Omental fat pad (tissue), 3 donors: ENCODE measurements at regions not wholly inside any gene's neighbourhood (a gene's known extent, or its start where the extent isn't known, plus 50 kb on each side); places are given as distances from the start of the nearest gene placed in this dataset.

Experiments
- ATAC-seq: fragments of 150-250 bp; one replicate; pipeline ENCODE4 v1.9.1; 2016; ENCODE audit warnings: mild to moderate bottlenecking, moderate library complexity; ENCODE audit not compliant: low FRiP score
- DNase-seq: peaks from one replicate; pipeline ENCODE4 v3.0.0-alpha.2; 2019; ENCODE audit warnings: low spot score
- TF ChIP-seq, protein P1 (sequence below), 3 donors: fragments of 450-650 bp; IDR thresholded peaks; one replicate each; pipeline ENCODE4 v1.5.1; 2016 to 2017; ENCODE audit warnings: antibody characterized with exemption in 3 of 3, mild to moderate bottlenecking in 3 of 3, moderate library complexity in 2 of 3

DNA sequence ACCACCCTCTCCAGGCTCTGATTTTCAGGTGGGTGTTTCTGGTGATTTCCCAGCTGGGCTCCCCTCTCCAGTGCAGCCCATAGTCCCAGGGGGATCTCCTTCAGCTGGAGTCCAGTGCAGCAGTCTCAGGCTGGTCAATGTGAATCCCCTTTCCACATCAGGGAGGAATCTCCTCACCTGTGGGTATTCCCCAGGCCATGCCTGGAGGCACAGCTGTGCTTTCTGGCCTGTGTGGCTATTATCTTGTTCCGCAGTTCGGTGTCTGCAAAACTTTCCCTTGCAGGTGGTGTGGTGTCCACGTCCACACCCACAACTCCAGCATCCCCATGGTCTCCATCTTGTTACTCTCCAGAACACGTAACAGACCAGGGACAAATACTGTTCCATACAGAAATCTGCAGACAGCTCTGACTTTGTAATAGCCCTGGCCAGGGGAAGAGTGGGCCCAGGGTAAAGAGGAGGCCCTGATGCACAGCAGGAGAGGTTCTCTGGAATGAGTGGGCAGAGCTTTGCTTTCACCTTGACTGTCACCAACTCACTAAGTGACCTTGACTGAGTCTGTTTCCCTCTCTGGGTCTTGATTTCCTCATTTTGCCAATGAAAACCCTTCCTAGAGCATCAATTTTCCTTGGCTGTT lies 183.2 kb downstream of the CSNK2A3 start:
- no peak for DNase-seq
- TF ChIP-seq, protein P1, sequence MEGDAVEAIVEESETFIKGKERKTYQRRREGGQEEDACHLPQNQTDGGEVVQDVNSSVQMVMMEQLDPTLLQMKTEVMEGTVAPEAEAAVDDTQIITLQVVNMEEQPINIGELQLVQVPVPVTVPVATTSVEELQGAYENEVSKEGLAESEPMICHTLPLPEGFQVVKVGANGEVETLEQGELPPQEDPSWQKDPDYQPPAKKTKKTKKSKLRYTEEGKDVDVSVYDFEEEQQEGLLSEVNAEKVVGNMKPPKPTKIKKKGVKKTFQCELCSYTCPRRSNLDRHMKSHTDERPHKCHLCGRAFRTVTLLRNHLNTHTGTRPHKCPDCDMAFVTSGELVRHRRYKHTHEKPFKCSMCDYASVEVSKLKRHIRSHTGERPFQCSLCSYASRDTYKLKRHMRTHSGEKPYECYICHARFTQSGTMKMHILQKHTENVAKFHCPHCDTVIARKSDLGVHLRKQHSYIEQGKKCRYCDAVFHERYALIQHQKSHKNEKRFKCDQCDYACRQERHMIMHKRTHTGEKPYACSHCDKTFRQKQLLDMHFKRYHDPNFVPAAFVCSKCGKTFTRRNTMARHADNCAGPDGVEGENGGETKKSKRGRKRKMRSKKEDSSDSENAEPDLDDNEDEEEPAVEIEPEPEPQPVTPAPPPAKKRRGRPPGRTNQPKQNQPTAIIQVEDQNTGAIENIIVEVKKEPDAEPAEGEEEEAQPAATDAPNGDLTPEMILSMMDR (IDR thresholded peaks at IDR 0.05), result no peak
- ATAC-seq, result no peak

DNA sequence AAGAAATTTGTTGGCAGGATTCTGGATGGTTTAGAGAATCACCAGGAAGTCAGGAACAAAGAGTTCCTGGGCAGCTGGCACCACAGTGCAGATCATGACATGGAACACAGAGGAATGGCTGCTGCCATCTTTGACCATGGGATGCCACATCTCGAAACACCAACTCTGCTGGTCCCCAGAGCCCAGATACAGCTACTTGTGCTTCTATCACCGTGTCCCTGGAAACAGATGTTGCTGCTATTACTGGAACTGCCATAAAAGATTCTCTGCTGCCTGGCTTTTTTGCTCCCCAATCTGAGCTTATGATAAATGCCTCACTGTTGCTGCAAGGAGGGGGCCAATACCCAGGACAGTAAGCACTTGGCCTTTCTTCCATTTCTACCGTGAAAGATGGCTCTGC lies 185.2 kb downstream of the CSNK2A3 start:
- TF ChIP-seq, protein P1 (IDR thresholded peaks at IDR 0.05), result no peak

DNA sequence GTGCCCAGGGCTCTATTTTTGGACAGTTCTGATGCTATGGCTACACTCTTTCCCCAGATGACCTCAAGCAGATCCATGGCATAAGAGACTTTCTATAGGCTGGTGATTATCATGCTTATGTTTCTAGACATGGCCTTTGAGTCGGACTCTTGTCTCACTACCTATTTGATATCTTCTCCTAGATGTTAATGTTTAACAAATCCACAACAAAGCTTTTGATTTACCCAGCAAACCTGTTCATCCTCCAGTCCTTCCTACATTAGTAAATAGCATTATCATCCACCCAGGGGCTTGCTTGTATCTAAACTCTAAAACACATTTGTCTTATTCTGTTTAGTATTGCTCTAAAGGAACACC lies 188.7 kb downstream of the CSNK2A3 start:
- ATAC-seq (no peak), DNase-seq (no peak)
- TF ChIP-seq, protein P1 (IDR thresholded peaks at IDR 0.05), result no peak

More for the DNA sequence above, 185.2 kb downstream of the CSNK2A3 start:
- ATAC-seq, result no peak
- DNase-seq, result no peak

DNA sequence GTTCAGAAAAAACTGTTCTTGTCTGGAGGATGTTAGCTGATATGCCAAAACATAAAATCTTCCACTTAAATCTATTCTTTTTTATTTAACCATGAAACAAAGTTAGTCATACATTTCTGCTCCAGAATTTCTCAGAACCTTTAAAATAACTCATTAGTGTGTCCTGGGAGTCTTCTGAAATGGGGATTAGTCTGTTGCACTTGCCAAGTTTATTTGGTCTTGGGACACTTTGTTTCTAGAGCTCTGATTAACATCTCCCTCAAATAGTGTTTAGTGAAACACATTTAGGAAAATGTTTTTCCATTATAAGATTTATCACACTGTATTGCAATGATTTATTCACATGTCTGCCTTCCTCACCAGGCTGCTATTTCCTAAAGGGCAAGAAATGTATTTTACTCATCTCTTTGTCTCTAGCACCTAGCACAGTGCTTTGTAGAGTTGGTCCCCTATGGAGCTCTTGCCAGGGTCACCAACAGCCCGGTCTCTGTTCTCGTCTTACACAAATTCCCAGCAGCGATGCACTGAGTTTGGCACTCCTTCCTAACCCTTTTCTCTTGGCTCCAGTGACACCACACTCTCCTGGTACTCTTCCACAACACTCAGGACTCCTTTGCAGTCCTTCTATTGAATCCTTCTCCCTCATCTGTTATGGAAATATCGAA lies 189.2 kb downstream of the CSNK2A3 start:
- no peak for ATAC-seq
- no peak for DNase-seq
- TF ChIP-seq, protein P1 (IDR thresholded peaks at IDR 0.05), result no peak

DNA sequence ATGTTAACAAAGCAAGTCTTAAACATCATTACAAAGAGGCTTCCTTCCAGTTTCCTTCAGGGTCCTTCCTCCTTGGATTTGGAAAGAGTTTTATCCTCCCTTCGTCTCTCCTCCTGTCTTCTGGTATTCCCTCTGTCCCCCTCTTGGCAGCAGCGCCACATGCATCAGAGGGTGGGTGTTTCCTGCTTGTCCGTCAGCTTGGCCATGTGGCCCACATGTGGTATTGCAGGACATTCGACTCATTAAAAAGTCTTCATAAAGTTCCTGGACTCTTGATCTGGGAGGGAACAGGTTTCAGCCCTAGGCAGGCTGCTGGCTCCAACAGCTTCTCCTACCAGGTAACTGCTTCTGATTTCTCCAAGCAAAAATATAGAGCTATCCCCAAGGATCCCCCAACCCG lies 189.8 kb downstream of the CSNK2A3 start:
- DNase-seq (no peak), ATAC-seq (no peak)
- TF ChIP-seq, protein P1 (IDR thresholded peaks at IDR 0.05), result no peak

DNA sequence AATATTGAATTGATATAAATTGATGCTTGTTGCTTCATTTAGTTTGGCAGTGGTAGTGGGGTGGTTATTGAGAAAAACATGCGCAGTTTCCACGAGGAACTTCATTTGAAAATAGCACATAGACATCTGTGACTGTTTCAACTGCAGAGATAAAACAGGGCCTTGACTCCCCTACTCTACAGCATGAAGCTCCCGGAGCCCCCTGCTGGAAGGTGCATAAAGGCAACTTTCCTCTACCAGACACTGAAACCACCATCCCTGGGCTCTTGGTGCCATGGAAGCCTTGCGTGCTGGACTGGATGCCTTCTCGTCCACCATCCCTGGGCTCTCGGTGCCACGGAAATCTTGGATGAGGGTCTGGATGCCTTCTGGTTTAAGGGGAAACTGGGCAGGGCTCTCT lies 195.9 kb downstream of the CSNK2A3 start:
- DNase-seq (no peak), ATAC-seq (no peak)
- TF ChIP-seq, protein P1 (IDR thresholded peaks at IDR 0.05), result no peak
